ENCODE measurements at regions not wholly inside any gene's neighbourhood (a gene's known extent, or its start where the extent isn't known, plus 50 kb on each side); places are given as distances from the start of the nearest gene placed in this dataset.

GRCh38 chr6:67184405-67184804 is 1450.7 kb upstream of the ADGRB3 start:
- no peak for DNase-seq (ENCODE audit: low read depth)
- no peak for TF ChIP-seq CTCF (IDR thresholded peaks at IDR 0.05; ENCODE audit: insufficient read depth, low read depth, low read length)
- H3K4me3 ChIP-seq (ENCODE audit: low read depth, low read length) = no peak overlapping the region

- DNase-seq (ENCODE audit: low read depth) = no peak
- H3K4me3 ChIP-seq (ENCODE audit: low read depth, low read length) = no peak overlapping the region
- no peak for TF ChIP-seq CTCF (IDR thresholded peaks at IDR 0.05; ENCODE audit: insufficient read depth, low read depth, low read length)
Measured at GRCh38 chr6:67175101-67175500, 1460.0 kb upstream of the ADGRB3 start.

DNA sequence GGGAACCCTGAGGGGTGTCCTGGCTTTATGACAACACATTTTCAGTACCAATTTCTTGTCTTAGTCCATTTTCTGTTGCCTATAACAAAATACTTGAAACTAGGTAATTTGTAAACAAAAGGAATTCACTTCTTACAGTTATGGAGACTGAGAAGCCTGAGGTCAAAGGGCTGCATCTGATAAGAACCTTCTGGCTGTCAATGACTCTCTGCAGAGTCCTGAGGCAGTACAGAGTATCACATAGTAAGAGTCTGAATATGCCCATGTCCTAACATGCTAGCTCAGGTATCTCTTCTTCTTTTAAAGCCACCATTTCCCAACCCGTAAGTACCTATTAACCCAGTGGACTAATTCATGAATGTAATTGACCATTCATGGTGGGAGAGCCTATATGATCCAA is 1458.6 kb upstream of the EYS start:
- no peak for DNase-seq (ENCODE audit: low read depth)
- no peak overlapping the region for H3K4me3 ChIP-seq (ENCODE audit: low read depth, low read length)
- TF ChIP-seq CTCF (IDR thresholded peaks at IDR 0.05; ENCODE audit: insufficient read depth, low read depth, low read length) = no peak

DNA sequence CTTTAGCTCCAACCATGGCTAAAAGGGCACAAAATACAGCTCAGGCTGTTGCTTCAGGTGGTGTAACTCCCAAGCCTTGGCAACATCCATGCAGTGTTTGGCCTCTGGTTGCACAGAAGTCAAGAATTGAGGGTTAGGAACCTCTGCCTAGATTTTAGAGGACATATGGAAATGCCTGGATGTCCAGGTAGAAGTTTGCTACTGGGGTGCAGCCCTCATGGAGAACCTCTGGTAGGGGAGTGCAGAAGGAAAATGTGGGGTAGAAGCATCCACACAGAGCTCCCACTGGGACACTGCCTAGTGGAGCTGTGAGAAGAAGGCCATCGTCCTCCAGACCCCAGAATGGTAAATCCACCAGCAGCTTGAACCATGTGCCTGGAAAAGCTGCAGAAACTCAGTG is 1453.8 kb upstream of the EYS start:
- DNase-seq (ENCODE audit: low read depth) = no peak
- TF ChIP-seq CTCF (IDR thresholded peaks at IDR 0.05; ENCODE audit: insufficient read depth, low read depth, low read length) = no peak
- H3K4me3 ChIP-seq (ENCODE audit: low read depth, low read length) = no peak overlapping the region

DNA sequence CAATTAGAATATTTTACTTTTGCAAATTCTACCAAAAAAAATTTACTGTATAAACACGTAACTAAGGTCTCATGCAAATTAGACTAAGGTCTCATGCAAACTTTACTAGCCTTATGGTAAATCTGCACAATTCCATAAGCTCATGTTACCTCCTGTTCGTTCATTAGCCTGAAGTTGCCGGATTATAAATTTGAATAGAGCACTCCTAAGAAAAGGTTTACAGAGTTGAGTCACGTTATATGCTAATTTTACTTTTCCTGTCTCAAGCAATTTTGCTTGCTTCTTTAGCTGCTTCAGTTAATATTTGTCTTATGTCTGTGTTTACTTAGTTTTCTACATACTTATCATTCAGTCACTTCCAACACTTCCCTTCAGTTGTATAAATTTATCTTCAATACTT is 1434.0 kb upstream of the EYS start:
- no peak overlapping the region for H3K4me3 ChIP-seq (ENCODE audit: low read depth, low read length)
- DNase-seq (ENCODE audit: low read depth) = no peak
- TF ChIP-seq CTCF (IDR thresholded peaks at IDR 0.05; ENCODE audit: insufficient read depth, low read depth, low read length) = no peak

GRCh38 chr6:67133973-67134372 is 1426.9 kb upstream of the EYS start:
- TF ChIP-seq CTCF (IDR thresholded peaks at IDR 0.05; ENCODE audit: insufficient read depth, low read depth, low read length) = no peak
- DNase-seq (ENCODE audit: low read depth) = no peak
- no peak overlapping the region for H3K4me3 ChIP-seq (ENCODE audit: low read depth, low read length)

GRCh38 chr6:67131827-67132226 is 1424.8 kb upstream of the EYS start:
- no peak for DNase-seq (ENCODE audit: low read depth)
- TF ChIP-seq CTCF (IDR thresholded peaks at IDR 0.05; ENCODE audit: insufficient read depth, low read depth, low read length) = no peak

More at GRCh38 chr6:67131827-67132226, 1424.8 kb upstream of the EYS start:
- H3K4me3 ChIP-seq (ENCODE audit: low read depth, low read length) = no peak overlapping the region
